ENCODE measurements at regions not wholly inside any gene's neighbourhood (a gene's known extent, or its start where the extent isn't known, plus 50 kb on each side); places are given as distances from the start of the nearest gene placed in this dataset.
"Not testable (repeated sequence)": the region's sequence is repeated elsewhere in the genome, so short reads cannot be mapped to it uniquely, and the experiment has no call there.

DNA sequence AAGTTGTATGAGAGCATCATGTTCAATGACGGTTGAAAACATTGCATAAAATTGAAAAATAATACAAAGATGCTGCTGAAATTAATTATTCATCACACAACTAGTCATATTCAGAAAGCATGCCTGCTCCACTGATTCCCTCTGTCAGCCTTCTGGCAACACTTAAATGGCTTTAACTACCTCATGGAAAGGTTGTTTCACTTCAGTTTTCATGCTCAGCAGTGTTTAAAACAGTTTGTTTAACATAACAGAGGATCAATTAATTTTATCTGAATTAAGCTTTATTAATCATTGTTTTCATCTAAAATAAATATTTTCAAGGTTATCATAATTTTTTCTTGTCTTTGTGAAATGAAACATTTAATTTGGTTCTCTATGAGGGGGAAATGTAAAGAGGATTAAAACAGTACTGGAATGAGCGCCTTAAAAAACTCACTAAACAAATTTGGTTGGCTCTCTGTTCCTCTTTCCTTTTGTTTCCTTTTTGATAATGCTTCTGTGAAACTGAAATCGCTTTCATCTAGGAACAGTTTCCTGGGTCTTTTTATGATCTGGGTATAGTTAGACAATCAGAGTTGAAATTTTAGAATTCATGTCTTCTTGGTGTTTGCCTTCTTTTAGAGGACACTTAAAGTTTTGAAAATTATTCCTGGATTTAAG, 427.4 kb downstream of the SH2D4B start:
- Histone ChIP-seq H3K4me1 (ENCODE audit: control insufficient read depth in 2 of 2, insufficient read depth in 2 of 2, low read length in 2 of 2) (no peaks in the 10 kb centered on the region), H3K36me3 (ENCODE audit: control insufficient read depth in 2 of 2, insufficient read depth in 2 of 2, low read length in 1 of 2) (no peaks in the 10 kb centered on the region), H3K27me3 (ENCODE audit: control insufficient read depth in 2 of 2, insufficient read depth in 1 of 2, low read length in 1 of 2) (no peaks in the 10 kb centered on the region), H3K27ac (ENCODE audit: low read depth in 1 of 2, low read length in 1 of 2) (no peak overlapping the region), H3K9me3 (ENCODE audit: control insufficient read depth in 2 of 2, insufficient read depth in 1 of 2, low read length in 1 of 2) (no peaks in the 10 kb centered on the region), H3K4me3 (ENCODE audit: low read length in 2 of 2) (no peak overlapping the region)
- 61% methylated on average over 3 of the region's 3 CpGs for WGBS
- DNase-seq (ENCODE audit: low read depth in 6 of 9, low spot score in 9 of 9): peak in 1 of 9 donors; percentile 5

DNA sequence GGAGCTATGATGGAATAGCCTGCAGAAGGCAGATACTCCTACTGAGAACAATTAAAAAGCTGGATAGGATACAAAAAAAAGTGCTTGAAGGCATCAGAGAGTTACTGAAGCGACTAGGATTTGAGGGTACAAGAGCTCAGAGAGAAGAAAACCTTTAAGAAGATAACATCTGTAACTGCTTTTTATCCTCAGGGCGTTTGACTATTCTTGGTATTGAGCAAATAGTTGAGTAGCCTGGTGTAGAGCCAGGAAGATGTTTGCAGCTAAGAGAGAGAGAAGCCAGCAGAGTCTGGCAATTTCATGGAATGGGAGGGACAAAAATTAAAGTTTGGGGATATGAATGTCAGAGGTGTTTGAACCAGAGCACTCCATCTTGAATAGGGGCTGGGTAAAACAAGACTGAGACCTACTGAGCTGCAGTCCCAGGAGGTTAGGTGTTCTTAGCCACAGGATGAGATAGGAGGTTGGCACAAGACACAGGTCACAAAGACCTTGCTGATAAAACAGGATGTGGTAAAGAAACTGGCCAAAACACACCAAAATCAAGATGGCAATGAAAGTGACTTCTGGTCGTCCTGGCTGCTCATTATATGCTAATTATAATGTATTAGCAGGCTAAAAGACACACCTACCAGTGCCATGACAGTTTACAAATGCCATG, 428.8 kb downstream of the SH2D4B start:
- WGBS: 75% methylated on average over 3 of the region's 3 CpGs
- no peaks in the 10 kb centered on the region for H3K36me3 ChIP-seq (ENCODE audit: control insufficient read depth in 2 of 2, insufficient read depth in 2 of 2, low read length in 1 of 2)
- H3K4me3 ChIP-seq (ENCODE audit: low read length in 2 of 2): no peak overlapping the region
- DNase-seq (ENCODE audit: low read depth in 6 of 9, low spot score in 9 of 9): no peak
- H3K27ac ChIP-seq (ENCODE audit: low read depth in 1 of 2, low read length in 1 of 2): no peak overlapping the region
- no peaks in the 10 kb centered on the region for H3K9me3 ChIP-seq (ENCODE audit: control insufficient read depth in 2 of 2, insufficient read depth in 1 of 2, low read length in 1 of 2)
- H3K27me3 ChIP-seq (ENCODE audit: control insufficient read depth in 2 of 2, insufficient read depth in 1 of 2, low read length in 1 of 2): no peaks in the 10 kb centered on the region
- H3K4me1 ChIP-seq (ENCODE audit: control insufficient read depth in 2 of 2, insufficient read depth in 2 of 2, low read length in 2 of 2): no peaks in the 10 kb centered on the region

DNA sequence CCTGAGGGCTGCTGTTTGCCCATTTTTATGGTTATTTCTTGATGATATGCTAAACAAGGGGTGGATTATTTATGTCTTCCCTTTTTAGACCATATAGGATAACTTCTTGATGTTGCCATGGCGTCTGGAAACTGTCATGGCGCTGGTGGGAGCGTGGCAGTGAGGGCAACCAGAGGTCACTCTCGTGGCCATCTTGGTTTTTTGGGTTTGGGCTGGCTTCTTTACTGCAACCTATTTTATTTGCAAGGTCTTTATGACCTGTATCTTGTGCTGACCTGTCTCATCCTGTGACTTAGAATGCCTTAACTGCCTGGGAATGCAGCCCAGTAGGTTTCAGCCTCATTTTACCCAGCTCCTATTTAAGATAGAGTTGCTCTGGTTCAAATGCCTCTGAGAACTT, 429.7 kb downstream of the SH2D4B start:
- H3K27ac ChIP-seq (ENCODE audit: low read depth in 1 of 2, low read length in 1 of 2); H3K4me1 ChIP-seq (ENCODE audit: control insufficient read depth in 2 of 2, insufficient read depth in 2 of 2, low read length in 2 of 2); H3K4me3 ChIP-seq (ENCODE audit: low read length in 2 of 2); H3K27me3 ChIP-seq (ENCODE audit: control insufficient read depth in 2 of 2, insufficient read depth in 1 of 2, low read length in 1 of 2); DNase-seq (ENCODE audit: low read depth in 6 of 9, low spot score in 9 of 9); H3K9me3 ChIP-seq (ENCODE audit: control insufficient read depth in 2 of 2, insufficient read depth in 1 of 2, low read length in 1 of 2); H3K36me3 ChIP-seq (ENCODE audit: control insufficient read depth in 2 of 2, insufficient read depth in 2 of 2, low read length in 1 of 2): not testable (repeated sequence)
- 89% methylated on average over 4 of the region's 4 CpGs for WGBS

DNA sequence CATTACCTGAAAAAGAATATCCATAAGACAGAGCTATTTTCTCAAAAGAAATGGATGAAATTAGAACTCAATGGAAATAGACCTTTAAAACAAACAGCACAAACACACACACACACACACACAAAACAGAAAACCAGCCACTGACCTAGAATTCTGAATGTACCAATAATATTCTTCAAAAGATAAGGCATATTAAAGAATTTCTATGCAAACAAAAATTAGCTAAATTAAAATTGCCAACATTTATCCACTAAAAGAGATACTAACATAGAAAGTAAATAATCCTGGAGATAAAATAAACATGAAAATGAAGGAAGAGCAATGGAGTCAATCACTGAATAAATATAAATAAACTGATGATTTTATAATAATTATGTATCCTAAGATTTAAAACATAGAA, 431.2 kb downstream of the SH2D4B start:
- no peak for DNase-seq (ENCODE audit: low read depth in 6 of 9, low spot score in 9 of 9)
- Histone ChIP-seq H3K4me1 (ENCODE audit: control insufficient read depth in 2 of 2, insufficient read depth in 2 of 2, low read length in 2 of 2) (no peaks in the 10 kb centered on the region), H3K9me3 (ENCODE audit: control insufficient read depth in 2 of 2, insufficient read depth in 1 of 2, low read length in 1 of 2) (no peaks in the 10 kb centered on the region), H3K27me3 (ENCODE audit: control insufficient read depth in 2 of 2, insufficient read depth in 1 of 2, low read length in 1 of 2) (no peaks in the 10 kb centered on the region), H3K27ac (ENCODE audit: low read depth in 1 of 2, low read length in 1 of 2) (no peak overlapping the region), H3K4me3 (ENCODE audit: low read length in 2 of 2) (no peak overlapping the region), H3K36me3 (ENCODE audit: control insufficient read depth in 2 of 2, insufficient read depth in 2 of 2, low read length in 1 of 2) (no peaks in the 10 kb centered on the region)

DNA sequence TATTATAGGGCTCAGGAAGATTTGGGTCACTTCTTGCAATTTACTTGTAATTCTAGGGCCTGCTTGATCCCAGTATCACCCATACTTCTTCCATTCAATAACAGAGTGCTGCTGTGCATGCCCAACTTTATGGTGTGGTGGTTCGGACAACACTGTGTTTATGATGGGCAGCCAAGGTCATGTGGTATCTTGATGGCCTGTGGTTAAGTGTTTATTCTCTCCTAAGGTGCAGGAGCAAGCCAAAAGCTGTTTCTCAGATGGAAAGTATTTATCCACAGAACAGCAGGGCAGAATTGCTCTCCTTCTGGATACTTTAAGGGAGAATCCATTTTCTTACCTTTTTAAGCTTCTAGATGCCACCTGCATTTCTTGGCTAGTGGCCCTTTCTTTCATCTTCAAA, 433.8 kb downstream of the SH2D4B start:
- DNase-seq (ENCODE audit: low read depth in 6 of 9, low spot score in 9 of 9): no peak
- H3K27me3 ChIP-seq (ENCODE audit: control insufficient read depth in 2 of 2, insufficient read depth in 1 of 2, low read length in 1 of 2): no peaks in the 10 kb centered on the region
- H3K4me1 ChIP-seq (ENCODE audit: control insufficient read depth in 2 of 2, insufficient read depth in 2 of 2, low read length in 2 of 2): no peaks in the 10 kb centered on the region
- H3K4me3 ChIP-seq (ENCODE audit: low read length in 2 of 2): no peak overlapping the region
- no peaks in the 10 kb centered on the region for H3K9me3 ChIP-seq (ENCODE audit: control insufficient read depth in 2 of 2, insufficient read depth in 1 of 2, low read length in 1 of 2)
- H3K27ac ChIP-seq (ENCODE audit: low read depth in 1 of 2, low read length in 1 of 2): no peak overlapping the region
- H3K36me3 ChIP-seq (ENCODE audit: control insufficient read depth in 2 of 2, insufficient read depth in 2 of 2, low read length in 1 of 2): no peaks in the 10 kb centered on the region
- WGBS: 92% methylated on average over 1 of the region's 1 CpG

DNA sequence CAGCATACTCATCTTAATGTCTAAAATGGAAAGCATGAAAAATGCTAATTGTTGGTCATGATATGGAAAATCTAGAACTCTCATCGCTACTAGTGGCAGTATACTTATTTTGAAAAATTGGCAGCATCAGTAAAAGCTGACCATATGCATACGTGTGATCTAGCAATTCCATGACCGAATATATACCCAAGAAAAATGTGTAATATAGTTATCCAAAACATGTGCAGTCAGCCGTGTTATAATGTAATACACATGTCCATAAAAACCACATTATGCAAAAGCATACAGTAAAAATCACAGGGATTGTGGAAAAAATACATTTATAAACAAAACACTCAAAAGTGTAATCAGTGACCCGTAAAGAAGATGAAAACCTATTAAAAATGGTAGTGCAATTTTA, 439.0 kb downstream of the SH2D4B start:
- no peak overlapping the region for H3K27ac ChIP-seq (ENCODE audit: low read depth in 1 of 2, low read length in 1 of 2)
- no peak overlapping the region for H3K4me3 ChIP-seq (ENCODE audit: low read length in 2 of 2)
- no peaks in the 10 kb centered on the region for H3K36me3 ChIP-seq (ENCODE audit: control insufficient read depth in 2 of 2, insufficient read depth in 2 of 2, low read length in 1 of 2)
- no peaks in the 10 kb centered on the region for H3K27me3 ChIP-seq (ENCODE audit: control insufficient read depth in 2 of 2, insufficient read depth in 1 of 2, low read length in 1 of 2)
- WGBS: 96% methylated on average over 5 of the region's 5 CpGs
- H3K4me1 ChIP-seq (ENCODE audit: control insufficient read depth in 2 of 2, insufficient read depth in 2 of 2, low read length in 2 of 2): no peaks in the 10 kb centered on the region
- no peaks in the 10 kb centered on the region for H3K9me3 ChIP-seq (ENCODE audit: control insufficient read depth in 2 of 2, insufficient read depth in 1 of 2, low read length in 1 of 2)
- no peak for DNase-seq (ENCODE audit: low read depth in 6 of 9, low spot score in 9 of 9)

DNA sequence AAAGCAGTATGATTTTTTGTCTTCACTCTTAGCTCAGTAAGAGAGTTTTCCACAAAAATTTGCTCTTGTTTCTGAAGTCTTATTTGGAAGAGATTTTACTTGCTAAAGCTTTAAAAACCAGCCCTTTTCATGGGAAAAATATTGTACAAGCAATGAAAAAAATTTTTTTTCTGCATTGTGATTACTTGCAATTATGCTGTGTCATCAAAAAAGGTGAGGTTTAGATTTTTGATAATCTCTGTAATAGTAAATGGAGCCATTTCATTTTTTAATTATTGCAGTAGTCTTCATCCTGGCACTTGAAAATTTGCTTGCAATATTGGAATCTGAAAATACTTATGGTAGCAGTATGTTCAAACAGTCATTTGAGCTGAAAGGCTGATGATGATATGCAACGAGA, 447.4 kb downstream of the SH2D4B start:
- no peaks in the 10 kb centered on the region for H3K4me1 ChIP-seq (ENCODE audit: control insufficient read depth in 2 of 2, insufficient read depth in 2 of 2, low read length in 2 of 2)
- no peak overlapping the region for H3K27ac ChIP-seq (ENCODE audit: low read depth in 1 of 2, low read length in 1 of 2)
- no peak overlapping the region for H3K4me3 ChIP-seq (ENCODE audit: low read length in 2 of 2)
- 81% methylated on average over 1 of the region's 1 CpG for WGBS
- H3K36me3 ChIP-seq (ENCODE audit: control insufficient read depth in 2 of 2, insufficient read depth in 2 of 2, low read length in 1 of 2): no peaks in the 10 kb centered on the region
- no peak for DNase-seq (ENCODE audit: low read depth in 6 of 9, low spot score in 9 of 9)
- no peaks in the 10 kb centered on the region for H3K27me3 ChIP-seq (ENCODE audit: control insufficient read depth in 2 of 2, insufficient read depth in 1 of 2, low read length in 1 of 2)
- no peaks in the 10 kb centered on the region for H3K9me3 ChIP-seq (ENCODE audit: control insufficient read depth in 2 of 2, insufficient read depth in 1 of 2, low read length in 1 of 2)

DNA sequence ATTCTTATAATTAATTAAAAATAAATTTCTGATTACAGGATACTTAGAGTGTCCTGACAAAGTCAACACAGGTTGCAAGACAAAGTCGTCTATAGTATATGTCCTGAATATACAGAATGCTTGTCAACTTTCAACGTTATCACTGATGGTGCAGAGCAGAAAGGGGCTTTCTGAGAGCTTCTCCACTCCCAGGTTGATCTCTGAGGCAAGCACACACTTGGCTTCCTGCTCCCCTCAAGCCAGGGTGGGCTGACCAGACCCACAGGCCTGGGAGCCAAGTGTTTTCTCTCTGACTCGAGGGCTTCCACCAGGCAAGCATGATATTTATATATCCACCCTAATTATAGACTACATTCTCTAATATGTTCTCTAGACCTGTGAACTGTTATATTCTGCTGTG, 448.9 kb downstream of the SH2D4B start:
- no peaks in the 10 kb centered on the region for H3K9me3 ChIP-seq (ENCODE audit: control insufficient read depth in 2 of 2, insufficient read depth in 1 of 2, low read length in 1 of 2)
- no peak overlapping the region for H3K4me3 ChIP-seq (ENCODE audit: low read length in 2 of 2)
- no peaks in the 10 kb centered on the region for H3K4me1 ChIP-seq (ENCODE audit: control insufficient read depth in 2 of 2, insufficient read depth in 2 of 2, low read length in 2 of 2)
- H3K27me3 ChIP-seq (ENCODE audit: control insufficient read depth in 2 of 2, insufficient read depth in 1 of 2, low read length in 1 of 2): no peaks in the 10 kb centered on the region
- WGBS: 41% methylated on average over 3 of the region's 3 CpGs
- H3K27ac ChIP-seq (ENCODE audit: low read depth in 1 of 2, low read length in 1 of 2): no peak overlapping the region
- DNase-seq (ENCODE audit: low read depth in 6 of 9, low spot score in 9 of 9): no peak
- no peaks in the 10 kb centered on the region for H3K36me3 ChIP-seq (ENCODE audit: control insufficient read depth in 2 of 2, insufficient read depth in 2 of 2, low read length in 1 of 2)

DNA sequence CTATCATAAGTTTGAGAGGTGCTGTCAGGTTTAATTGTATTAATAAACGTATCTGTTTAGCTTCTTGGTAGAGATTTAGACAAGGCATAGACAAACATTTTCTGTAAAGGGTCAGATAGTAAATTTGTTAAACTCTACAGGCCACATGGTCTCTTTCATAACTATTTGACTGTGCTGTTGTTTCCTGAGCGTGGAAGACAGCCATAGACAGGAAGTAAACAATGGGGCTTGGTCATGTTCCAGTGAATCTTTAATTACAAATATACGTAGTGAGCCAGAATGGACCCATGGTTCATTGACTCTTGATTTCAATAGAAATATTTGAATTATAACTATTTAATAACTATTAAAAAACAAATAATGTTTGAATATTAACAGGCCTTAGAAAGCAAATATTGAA, 451.1 kb downstream of the SH2D4B start:
- Histone ChIP-seq H3K4me1 (ENCODE audit: control insufficient read depth in 2 of 2, insufficient read depth in 2 of 2, low read length in 2 of 2) (no peaks in the 10 kb centered on the region), H3K36me3 (ENCODE audit: control insufficient read depth in 2 of 2, insufficient read depth in 2 of 2, low read length in 1 of 2) (no peaks in the 10 kb centered on the region), H3K27me3 (ENCODE audit: control insufficient read depth in 2 of 2, insufficient read depth in 1 of 2, low read length in 1 of 2) (no peaks in the 10 kb centered on the region), H3K27ac (ENCODE audit: low read depth in 1 of 2, low read length in 1 of 2) (no peak overlapping the region), H3K9me3 (ENCODE audit: control insufficient read depth in 2 of 2, insufficient read depth in 1 of 2, low read length in 1 of 2) (no peaks in the 10 kb centered on the region), H3K4me3 (ENCODE audit: low read length in 2 of 2) (no peak overlapping the region)
- 85% methylated on average over 3 of the region's 3 CpGs for WGBS
- DNase-seq (ENCODE audit: low read depth in 6 of 9, low spot score in 9 of 9): no peak
